22Rv1 (cell line): ENCODE measurements at regions not wholly inside any gene's neighbourhood (a gene's known extent, or its start where the extent isn't known, plus 50 kb on each side); places are given as distances from the start of the nearest gene placed in this dataset.

Source experiments
- H3K27ac ChIP-seq: fragments of 450-650 bp; 2 replicates; pipeline ENCODE4 v1.5.1; 2017
- ZFX ChIP-seq: fragments of 450-650 bp; IDR thresholded peaks from 2 replicates; pipeline ENCODE4 v1.6.1; 2017; ENCODE audit warnings: antibody characterized with exemption, borderline replicate concordance
- TF ChIP-seq, protein P1 (sequence below): fragments of 450-650 bp; IDR thresholded peaks from 2 replicates; pipeline ENCODE4 v1.5.1; 2017; ENCODE audit warnings: mild to moderate bottlenecking

DNA sequence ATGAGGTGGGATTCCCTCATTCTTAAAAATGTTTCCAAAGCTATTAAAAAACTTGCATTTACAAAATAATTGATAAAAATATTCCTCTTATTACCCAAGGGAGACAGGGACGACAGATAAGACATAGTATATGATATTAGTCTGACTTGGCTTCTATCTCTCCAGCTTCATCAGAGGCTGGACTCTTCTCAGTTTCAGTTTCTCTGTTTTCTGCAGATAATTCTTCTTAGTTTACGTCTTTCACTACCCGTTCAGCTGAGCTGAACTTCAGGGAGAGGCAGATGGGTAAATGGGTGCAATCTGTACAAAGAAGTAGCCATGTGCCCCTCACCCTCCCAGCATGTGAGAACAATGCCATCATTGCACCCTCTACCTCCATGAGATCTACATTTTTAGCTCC lies 214.0 kb upstream of the SLIT2 start:
- TF ChIP-seq ZFX, result no peak
- TF ChIP-seq, protein P1, sequence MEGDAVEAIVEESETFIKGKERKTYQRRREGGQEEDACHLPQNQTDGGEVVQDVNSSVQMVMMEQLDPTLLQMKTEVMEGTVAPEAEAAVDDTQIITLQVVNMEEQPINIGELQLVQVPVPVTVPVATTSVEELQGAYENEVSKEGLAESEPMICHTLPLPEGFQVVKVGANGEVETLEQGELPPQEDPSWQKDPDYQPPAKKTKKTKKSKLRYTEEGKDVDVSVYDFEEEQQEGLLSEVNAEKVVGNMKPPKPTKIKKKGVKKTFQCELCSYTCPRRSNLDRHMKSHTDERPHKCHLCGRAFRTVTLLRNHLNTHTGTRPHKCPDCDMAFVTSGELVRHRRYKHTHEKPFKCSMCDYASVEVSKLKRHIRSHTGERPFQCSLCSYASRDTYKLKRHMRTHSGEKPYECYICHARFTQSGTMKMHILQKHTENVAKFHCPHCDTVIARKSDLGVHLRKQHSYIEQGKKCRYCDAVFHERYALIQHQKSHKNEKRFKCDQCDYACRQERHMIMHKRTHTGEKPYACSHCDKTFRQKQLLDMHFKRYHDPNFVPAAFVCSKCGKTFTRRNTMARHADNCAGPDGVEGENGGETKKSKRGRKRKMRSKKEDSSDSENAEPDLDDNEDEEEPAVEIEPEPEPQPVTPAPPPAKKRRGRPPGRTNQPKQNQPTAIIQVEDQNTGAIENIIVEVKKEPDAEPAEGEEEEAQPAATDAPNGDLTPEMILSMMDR, result no peak

DNA sequence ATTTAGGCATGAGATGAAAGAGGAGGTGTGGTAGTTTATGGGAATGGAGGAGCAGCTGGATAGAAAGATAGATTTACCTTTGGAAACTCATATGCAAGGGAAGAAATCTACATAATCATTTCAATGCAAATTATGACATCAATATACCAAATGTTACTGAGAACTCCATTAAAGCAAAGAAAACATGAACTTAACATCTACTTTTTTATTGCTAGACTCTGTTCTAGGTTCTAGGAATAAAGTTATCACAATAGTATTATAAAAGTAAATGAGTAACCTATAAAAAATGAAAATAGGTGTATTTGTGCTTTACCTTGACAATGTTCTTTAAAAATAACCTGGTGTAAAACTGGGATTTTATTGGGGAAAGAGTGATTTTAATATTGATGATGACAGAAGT lies 221.6 kb upstream of the SLIT2 start:
- H3K27ac ChIP-seq, result no peak overlapping the region
- no peak for TF ChIP-seq ZFX
- TF ChIP-seq, protein P1, result no peak

More for the DNA sequence above, 214.0 kb upstream of the SLIT2 start:
- no peak overlapping the region for H3K27ac ChIP-seq

DNA sequence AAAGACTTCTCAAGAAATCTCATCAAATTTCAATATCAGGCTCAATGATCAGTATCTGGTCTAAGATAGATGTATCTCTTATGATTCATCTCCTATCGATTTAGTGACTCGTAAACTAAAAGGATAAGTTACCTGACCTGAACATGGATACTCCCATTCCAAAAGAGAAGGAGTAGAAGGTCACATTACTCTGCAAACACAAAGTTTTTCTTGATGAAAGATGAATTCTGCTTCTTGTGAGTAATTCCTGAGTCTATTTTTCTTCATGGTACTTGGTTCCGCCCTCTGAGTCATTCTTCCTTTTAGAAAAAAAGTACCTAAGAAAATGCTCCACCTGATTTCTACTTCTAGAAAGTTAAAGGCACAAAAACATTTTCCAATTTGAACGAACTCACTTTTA lies 223.1 kb upstream of the SLIT2 start:
- TF ChIP-seq ZFX, result no peak
- TF ChIP-seq, protein P1, result no peak
- no peak overlapping the region for H3K27ac ChIP-seq

DNA sequence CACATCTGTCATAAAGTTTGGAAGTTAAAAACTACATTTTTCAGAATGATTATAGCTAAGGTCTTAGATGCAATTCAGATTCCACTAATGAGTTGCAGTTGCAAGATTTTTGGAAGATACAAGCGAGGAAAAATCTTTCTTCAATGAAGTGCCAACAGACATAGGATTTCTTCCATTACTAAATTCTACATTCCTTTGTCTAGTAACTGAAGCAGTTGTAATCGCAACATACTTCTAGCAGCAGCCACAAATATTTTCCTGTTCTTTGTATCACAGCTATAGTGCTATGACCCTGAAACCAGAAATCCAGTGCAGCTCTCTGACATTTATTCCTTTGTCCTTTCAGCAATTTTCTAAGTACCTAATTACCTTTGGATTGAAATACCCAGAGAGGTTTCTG lies 225.2 kb upstream of the SLIT2 start:
- H3K27ac ChIP-seq, result no peak overlapping the region
- TF ChIP-seq, protein P1, result no peak
- no peak for TF ChIP-seq ZFX

DNA sequence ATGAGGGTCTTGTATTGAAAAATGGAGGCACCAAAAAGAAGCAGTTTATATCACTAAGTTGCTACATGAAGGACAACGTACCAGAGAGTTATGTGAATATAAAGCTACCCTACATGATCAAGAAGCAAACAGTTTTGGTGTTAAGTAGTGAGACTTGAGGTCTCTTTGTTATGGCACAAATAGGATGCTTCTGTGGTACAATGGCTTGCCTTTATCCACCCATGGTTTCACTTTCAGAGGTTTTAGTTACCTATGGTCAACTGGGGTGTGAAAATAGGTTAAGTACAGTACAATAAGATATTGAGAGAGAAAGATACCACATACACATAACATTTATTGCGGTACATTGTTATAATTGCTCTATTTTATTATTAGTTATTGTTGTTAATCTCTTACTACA lies 229.2 kb upstream of the SLIT2 start:
- H3K27ac ChIP-seq, result no peak overlapping the region
- TF ChIP-seq, protein P1, result no peak
- TF ChIP-seq ZFX, result no peak

DNA sequence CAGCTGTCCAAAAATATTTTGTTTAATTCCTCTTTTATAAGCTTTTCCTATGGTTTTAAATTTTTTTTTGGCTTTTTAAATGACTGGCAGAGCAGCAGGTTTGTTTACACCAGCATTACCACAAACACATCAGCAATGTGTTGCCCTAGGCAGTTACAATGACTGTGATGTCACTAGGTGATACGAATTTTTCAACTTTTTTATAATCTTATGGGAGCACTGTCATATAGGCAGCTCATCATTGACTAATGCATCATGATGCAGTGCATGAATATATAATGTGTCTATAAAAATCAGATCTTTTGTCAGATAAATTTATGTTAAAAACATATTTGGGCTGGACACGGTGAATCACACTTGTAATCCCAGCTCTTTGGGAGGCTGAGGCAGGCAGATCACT lies 231.6 kb upstream of the SLIT2 start:
- no peak for TF ChIP-seq ZFX
- TF ChIP-seq, protein P1, result no peak
- H3K27ac ChIP-seq, result no peak overlapping the region

DNA sequence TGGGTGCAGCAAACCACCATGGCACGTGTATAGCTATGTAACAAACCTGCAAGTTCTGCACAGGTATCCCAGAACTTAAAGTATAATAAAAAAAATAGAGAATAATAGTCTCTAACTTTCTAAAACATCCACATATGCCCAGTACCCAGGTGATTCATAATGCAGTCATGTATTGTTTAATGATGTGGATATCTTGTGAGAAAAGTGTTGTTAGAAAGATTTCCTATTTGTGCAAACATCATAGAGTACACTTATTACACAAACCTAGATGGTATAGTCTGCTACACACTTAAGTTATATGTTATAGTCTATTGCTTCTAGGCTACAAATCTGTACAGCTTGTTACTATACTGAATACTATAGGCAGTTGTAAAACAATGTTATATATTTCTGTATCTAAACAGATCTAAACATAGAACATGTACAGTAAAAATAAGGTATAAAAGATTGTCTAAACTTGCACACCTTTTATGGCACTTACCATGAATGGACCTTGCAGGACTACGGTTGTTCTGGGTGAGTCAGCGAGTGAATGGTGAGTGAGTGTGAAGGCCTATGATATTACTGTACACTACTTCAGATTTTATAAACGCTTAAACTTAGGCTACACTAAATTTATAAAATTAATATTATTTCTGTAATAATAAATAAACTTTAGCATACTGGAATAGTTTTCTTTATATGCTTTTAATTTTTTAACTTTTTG lies 232.2 kb upstream of the SLIT2 start:
- no peak overlapping the region for H3K27ac ChIP-seq
- TF ChIP-seq, protein P1, result no peak
- no peak for TF ChIP-seq ZFX
